ENCODE measurements at regions not wholly inside any gene's neighbourhood (a gene's known extent, or its start where the extent isn't known, plus 50 kb on each side); places are given as distances from the start of the nearest gene placed in this dataset.

DNA sequence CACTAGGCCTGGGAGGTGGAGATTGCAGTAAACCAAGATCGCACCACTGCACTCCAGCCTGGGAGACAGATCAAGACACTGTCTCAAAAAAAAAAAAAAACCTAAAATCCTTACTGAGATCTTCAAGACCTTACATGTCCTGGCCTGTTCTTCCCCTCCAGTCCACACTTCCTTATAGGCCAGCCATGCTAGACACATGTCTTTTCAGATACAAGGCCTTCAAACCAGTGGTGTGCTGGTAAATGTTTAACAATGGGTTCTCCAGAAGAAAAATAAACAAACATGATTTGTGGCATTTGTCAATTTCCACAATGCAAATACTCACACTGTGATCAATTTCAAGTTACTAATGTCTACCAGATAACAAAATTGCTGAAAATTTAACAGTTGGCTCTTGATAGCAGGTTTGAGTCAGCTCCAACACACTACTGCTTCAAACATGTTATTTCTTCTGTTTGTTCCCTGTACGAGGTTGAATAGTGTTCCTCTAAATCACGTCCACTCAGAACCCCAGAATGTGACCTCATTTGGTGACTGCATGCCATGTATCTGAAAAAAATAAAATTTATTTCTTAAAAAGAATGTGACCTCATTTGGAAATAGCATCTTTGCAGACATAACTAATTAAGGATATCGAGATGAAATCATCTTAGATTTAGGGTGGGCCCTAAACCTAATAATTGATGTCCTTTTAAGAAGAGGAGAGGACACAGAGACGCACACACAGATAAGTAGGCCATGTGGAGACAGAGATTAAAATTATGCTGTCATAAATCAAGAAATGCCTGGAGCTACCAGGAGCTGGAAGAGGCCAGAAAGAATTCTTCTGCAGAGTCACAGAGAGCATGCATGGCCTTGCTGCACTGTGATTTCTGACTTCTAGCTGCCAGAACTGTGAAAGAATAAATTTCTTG is 144.4 kb downstream of the ZNF674 start:
- TF ChIP-seq, protein P1, sequence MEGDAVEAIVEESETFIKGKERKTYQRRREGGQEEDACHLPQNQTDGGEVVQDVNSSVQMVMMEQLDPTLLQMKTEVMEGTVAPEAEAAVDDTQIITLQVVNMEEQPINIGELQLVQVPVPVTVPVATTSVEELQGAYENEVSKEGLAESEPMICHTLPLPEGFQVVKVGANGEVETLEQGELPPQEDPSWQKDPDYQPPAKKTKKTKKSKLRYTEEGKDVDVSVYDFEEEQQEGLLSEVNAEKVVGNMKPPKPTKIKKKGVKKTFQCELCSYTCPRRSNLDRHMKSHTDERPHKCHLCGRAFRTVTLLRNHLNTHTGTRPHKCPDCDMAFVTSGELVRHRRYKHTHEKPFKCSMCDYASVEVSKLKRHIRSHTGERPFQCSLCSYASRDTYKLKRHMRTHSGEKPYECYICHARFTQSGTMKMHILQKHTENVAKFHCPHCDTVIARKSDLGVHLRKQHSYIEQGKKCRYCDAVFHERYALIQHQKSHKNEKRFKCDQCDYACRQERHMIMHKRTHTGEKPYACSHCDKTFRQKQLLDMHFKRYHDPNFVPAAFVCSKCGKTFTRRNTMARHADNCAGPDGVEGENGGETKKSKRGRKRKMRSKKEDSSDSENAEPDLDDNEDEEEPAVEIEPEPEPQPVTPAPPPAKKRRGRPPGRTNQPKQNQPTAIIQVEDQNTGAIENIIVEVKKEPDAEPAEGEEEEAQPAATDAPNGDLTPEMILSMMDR (IDR thresholded peaks at IDR 0.05; ENCODE audit: extremely low read depth in 1 of 2, insufficient read depth in 1 of 2, low read depth in 1 of 2, low read length in 2 of 2) = no peak
- TF ChIP-seq POLR2AphosphoS5 (IDR thresholded peaks at IDR 0.05; ENCODE audit: insufficient read depth, low read depth, low read length) = no peak
- no peak for TF ChIP-seq MAX (IDR thresholded peaks at IDR 0.05; ENCODE audit: insufficient read depth, insufficient read length)
- TF ChIP-seq EZH2 (IDR thresholded peaks at IDR 0.05; ENCODE audit: borderline replicate concordance, low read depth, low read length, severe bottlenecking) = no peak
- TF ChIP-seq POLR2A (IDR thresholded peaks at IDR 0.05; ENCODE audit: low read depth, low read length) = no peak
- no peak for TF ChIP-seq JUN (IDR thresholded peaks at IDR 0.05; ENCODE audit: borderline replicate concordance, insufficient read depth, insufficient read length, low read depth)
- no peak for TF ChIP-seq MYC (IDR thresholded peaks at IDR 0.05; ENCODE audit: low read depth, low read length)
- no peak for TF ChIP-seq GATA2 (IDR thresholded peaks at IDR 0.05; ENCODE audit: insufficient read depth, insufficient read length, low read depth, low read length)
